RWPE1 (cell line): ENCODE measurements at regions not wholly inside any gene's neighbourhood (a gene's known extent, or its start where the extent isn't known, plus 50 kb on each side); places are given as distances from the start of the nearest gene placed in this dataset.

Experiments
- CTCF ChIA-PET: fragments of 350-600 bp; sonication (Branson Sonifier 250); formaldehyde crosslinking; extraction: SDS; loops from one replicate; lab custom pipeline; 2021; lab: Yijun Ruan, JAX
- POLR2A ChIA-PET: fragments of 400-600 bp; formaldehyde crosslinking; extraction: SDS; loops from one replicate; lab custom pipeline; 2020; ENCODE audit warnings: antibody characterized with exemption; ENCODE audit not compliant: low non-redundant PET; lab: Yijun Ruan, JAX
- DNase-seq: peaks from one replicate; pipeline ENCODE4 v3.0.0; 2012; ENCODE audit warnings: low spot score
- H3K27ac ChIP-seq: fragments of 450-650 bp; 2 replicates; pipeline ENCODE4 v1.5.1; 2017
- CTCF ChIP-seq: fragments of 450-650 bp; conservative IDR thresholded peaks from 2 replicates; pipeline ENCODE4 v1.5.1; 2017; ENCODE audit warnings: low read depth, mild to moderate bottlenecking

- no peak overlapping the region for H3K27ac ChIP-seq
- CTCF ChIA-PET = interaction anchor here (0.6 kb wide), 1 partner anchor 146 kb away, joined by 4 read pairs; no protein-coding TSS in a partner anchor
- POLR2A ChIA-PET = interaction anchor here (0.5 kb wide), 1 partner anchor 369 kb away, joined by 3 read pairs; no protein-coding TSS in a partner anchor
- TF ChIP-seq CTCF = no peak
- DNase-seq = no peak
Observed at GRCh38 chr2:217289177-217289906, 429.5 kb upstream of the TNP1 start.

GRCh38 chr2:217288472-217289063, 428.7 kb upstream of the TNP1 start:
- TF ChIP-seq CTCF = no peak
- ChIA-PET CTCF (no interaction called here), POLR2A (interaction anchor here (0.5 kb wide), 1 partner anchor 369 kb away, joined by 3 read pairs; no protein-coding TSS in a partner anchor)
- no peak for DNase-seq
- no peak overlapping the region for H3K27ac ChIP-seq

DNA sequence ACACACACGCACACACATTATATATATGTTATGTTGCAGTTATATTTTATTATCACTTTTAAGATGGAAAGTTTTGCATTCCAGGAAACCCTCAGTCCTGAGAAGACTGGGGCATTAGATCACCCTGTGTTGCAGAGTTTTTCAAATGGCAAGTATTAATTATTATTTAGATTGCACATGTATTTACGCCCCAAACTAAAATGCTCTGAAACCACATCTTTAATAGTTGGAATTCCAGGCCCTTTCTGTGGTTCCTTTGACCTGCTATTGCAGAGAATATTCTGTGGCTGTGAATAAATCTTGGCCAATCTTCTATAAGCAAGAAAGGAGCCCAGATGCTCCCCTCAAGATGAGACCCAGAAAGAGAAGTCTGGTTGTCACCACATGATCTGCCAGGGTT, 427.0 kb upstream of the TNP1 start:
- ChIA-PET CTCF (no interaction called here), POLR2A (no interaction called here)
- no peak overlapping the region for H3K27ac ChIP-seq
- no peak for TF ChIP-seq CTCF
- DNase-seq = no peak

GRCh38 chr2:217285926-217286325, 426.1 kb upstream of the TNP1 start:
- ChIA-PET POLR2A (no interaction called here), CTCF (no interaction called here)
- H3K27ac ChIP-seq = no peak overlapping the region
- DNase-seq = no peak
- TF ChIP-seq CTCF = no peak

DNA sequence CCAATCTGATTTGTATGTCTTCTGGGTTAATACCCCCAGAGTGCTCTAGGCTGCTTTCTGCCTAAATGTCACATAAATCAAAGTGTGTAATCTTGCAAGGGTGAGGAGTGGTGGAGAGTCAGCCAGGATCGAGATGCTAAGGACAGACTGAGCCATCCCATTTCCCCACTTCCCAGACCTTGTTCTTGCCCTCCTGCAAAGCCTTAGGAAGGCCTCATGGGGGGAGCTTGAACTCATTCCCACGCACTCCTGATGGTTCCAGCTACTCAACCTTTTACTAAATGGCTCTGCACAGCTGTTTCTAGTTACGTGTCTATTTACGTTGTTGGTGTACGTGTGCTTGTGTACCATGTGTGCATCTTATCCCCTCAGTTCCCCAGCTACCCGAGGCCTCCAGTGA, 423.6 kb upstream of the TNP1 start:
- DNase-seq = no peak
- ChIA-PET POLR2A (no interaction called here), CTCF (no interaction called here)
- no peak for TF ChIP-seq CTCF
- H3K27ac ChIP-seq = no peak overlapping the region

GRCh38 chr2:217282531-217282930, 422.7 kb upstream of the TNP1 start:
- CTCF ChIA-PET = no interaction called here

More at GRCh38 chr2:217282531-217282930, 422.7 kb upstream of the TNP1 start:
- POLR2A ChIA-PET = no interaction called here
- TF ChIP-seq CTCF = no peak
- no peak for DNase-seq
- no peak overlapping the region for H3K27ac ChIP-seq
